ENCODE measurements at regions not wholly inside any gene's neighbourhood (a gene's known extent, or its start where the extent isn't known, plus 50 kb on each side); places are given as distances from the start of the nearest gene placed in this dataset.
A peak's percentile ranks its signal among the peaks of the same experiment; 100 is the strongest.

- no peak for DNase-seq
Measured at GRCh38 chr17:15177343-15177742, 87.8 kb downstream of the PMP22 start.

GRCh38 chr17:15175356-15175755 is 89.8 kb downstream of the PMP22 start:
- no peak for DNase-seq

- DNase-seq: peak; percentile 25
Measured at GRCh38 chr17:15171167-15172047, 93.7 kb downstream of the PMP22 start.

- DNase-seq: no peak
Measured at GRCh38 chr17:15169676-15170075, 95.5 kb downstream of the PMP22 start.

GRCh38 chr17:15168379-15168778 is 96.7 kb downstream of the PMP22 start:
- no peak for DNase-seq

GRCh38 chr17:15161395-15161794 is 103.7 kb downstream of the PMP22 start:
- DNase-seq: no peak

- no peak for DNase-seq
Measured at GRCh38 chr17:15157051-15157450, 108.1 kb downstream of the PMP22 start.

- no peak for DNase-seq
Measured at GRCh38 chr17:15154618-15155017, 110.5 kb downstream of the PMP22 start.

- no peak for DNase-seq
Measured at GRCh38 chr17:15145621-15146020, 119.5 kb downstream of the PMP22 start.

- no peak for DNase-seq
Measured at GRCh38 chr17:15143524-15143923, 121.6 kb downstream of the PMP22 start.

GRCh38 chr17:15134363-15134762 is 130.8 kb downstream of the PMP22 start:
- DNase-seq: no peak

- DNase-seq: no peak
Measured at GRCh38 chr17:15133826-15134225, 131.3 kb downstream of the PMP22 start.

GRCh38 chr17:15133143-15133542 is 132.0 kb downstream of the PMP22 start:
- no peak for DNase-seq

- DNase-seq: no peak
Measured at GRCh38 chr17:15130426-15130825, 134.7 kb downstream of the PMP22 start.

- DNase-seq: no peak
Measured at GRCh38 chr17:15129986-15130385, 135.1 kb downstream of the PMP22 start.

- DNase-seq: no peak
Measured at GRCh38 chr17:15124746-15125145, 140.4 kb downstream of the PMP22 start.

GRCh38 chr17:15124264-15124595 is 140.9 kb downstream of the PMP22 start:
- no peak for DNase-seq

- no peak for DNase-seq
Measured at GRCh38 chr17:15123593-15124263, 141.4 kb downstream of the PMP22 start.

GRCh38 chr17:15122857-15123256 is 142.3 kb downstream of the PMP22 start:
- DNase-seq: no peak

- DNase-seq: no peak
Measured at GRCh38 chr17:15121426-15121825, 143.7 kb downstream of the PMP22 start.

- no peak for DNase-seq
Measured at GRCh38 chr17:15119968-15120367, 145.2 kb downstream of the PMP22 start.

- no peak for DNase-seq
Measured at GRCh38 chr17:15117239-15117638, 147.9 kb downstream of the PMP22 start.

- DNase-seq: no peak
Measured at GRCh38 chr17:15112846-15113617, 152.1 kb downstream of the PMP22 start.

Data from occipital lobe (tissue), 1 donor.